GM19455 (cell line): ENCODE measurements at regions not wholly inside any gene's neighbourhood (a gene's known extent, or its start where the extent isn't known, plus 50 kb on each side); places are given as distances from the start of the nearest gene placed in this dataset.

Experiments
- ATAC-seq: cut with Tn5 transposase; IDR thresholded peaks from one replicate; pipeline ENCODE4 v1.9.1; 2021; ENCODE audit not compliant: unreplicated experiment

DNA sequence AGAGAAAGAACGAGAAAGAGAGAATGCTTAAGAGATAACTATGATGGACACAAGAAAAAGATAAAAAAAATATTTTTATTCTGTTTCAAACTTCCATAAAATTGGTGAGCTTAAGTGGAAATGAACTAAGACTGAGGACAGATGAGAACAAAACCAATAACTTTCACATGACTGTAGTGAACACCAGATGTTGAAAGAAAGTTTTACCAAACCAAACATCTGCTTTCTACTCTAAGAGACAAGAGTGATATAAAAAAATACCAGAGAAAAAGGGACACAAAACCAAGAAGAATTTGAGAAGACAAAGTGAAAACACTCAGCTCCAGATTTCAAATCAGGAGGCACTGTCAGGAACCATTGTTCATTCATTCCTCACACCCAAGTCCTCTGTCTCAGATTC, 147.9 kb downstream of the IMPG2 start:
- no peak for ATAC-seq

DNA sequence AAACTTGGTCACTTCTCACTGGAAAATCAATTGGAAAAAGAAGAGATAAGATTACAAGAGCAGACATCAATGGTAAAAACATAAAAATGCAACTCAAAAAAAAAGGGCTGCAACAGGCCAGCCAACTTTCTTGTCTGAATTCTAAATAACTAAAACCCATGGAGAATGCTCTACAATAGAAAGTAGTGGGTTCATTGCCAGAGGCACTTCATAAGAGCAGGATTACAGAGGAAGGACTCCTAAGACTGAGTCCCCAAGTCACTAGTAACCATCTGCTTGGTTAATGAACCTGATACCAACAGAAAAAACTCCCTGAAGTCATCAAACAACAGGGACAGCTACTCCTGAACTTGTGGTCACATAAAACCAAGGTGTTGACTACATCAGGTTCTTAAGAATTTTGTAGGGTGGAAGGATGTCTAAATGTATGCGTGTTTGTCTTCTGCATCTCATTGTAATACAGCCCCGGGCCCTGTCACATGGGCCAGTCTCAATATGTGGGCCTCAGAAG, 148.6 kb downstream of the IMPG2 start:
- no peak for ATAC-seq

DNA sequence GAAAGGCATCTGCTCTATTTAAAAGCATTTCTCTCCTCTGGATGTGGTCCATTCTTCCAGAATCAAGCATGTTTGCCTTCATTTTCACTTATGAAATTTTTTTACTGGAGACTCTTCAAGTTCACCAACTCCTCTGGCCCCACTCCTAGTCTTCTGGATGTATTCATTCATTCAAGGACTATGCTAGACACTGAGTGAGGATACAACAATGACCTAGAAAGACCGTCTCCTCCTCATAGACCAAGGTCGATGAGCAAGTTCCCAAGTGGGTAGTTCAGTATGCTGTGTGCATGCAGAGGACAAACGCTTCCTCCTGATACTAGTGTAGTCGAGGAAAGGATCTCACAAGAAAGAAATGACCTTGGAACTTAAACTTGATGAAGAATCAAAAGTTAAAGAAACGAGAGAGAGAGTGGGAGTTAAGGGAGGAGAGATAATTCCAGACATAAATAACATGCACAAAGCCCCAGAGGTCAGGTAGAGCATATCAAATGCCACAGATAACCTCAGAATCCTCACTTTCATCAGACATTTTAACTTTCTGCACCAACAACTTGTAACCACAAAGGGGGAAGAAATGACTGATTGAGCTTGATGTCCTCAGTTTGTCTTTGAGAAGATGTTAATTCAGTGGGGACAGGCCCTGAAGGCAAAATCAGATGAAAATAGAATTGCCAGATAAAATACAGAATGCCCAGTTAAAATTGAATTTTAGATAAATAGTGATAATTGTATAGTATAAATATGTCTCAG, 149.4 kb downstream of the IMPG2 start:
- ATAC-seq, result no peak

DNA sequence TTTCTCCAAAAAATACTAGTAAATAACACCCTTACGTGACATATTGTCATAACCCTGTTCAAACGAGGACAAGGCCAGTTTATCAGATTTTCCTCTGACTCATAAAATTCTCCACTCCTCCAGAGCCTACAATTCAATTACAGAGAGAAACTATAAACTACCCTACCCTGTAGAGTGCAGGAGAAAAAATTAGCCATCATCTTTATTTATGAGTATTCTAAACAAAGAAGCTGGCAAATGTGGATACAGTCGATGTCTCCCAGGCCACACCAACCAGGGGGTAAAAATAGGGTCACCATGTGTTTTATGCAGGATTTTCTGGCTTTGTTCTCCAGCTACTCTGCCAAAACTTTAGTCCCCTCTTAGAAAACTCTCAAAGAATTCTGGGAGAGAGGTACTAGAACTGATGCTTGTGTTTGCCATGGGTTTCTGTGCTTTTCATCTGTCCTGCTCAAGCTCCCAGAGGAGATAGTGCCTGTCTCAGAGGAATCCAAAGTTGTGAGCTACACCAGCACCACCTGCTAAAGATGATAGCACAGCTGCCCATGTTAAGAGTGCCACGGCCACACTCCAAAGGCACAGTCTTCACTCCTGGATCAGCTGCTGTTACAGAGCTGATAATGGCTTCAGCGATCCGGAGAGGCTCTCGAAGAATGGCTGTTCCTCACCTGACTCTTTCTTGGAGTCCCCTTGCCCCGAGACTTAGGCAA, 150.2 kb downstream of the IMPG2 start:
- ATAC-seq, result no peak

DNA sequence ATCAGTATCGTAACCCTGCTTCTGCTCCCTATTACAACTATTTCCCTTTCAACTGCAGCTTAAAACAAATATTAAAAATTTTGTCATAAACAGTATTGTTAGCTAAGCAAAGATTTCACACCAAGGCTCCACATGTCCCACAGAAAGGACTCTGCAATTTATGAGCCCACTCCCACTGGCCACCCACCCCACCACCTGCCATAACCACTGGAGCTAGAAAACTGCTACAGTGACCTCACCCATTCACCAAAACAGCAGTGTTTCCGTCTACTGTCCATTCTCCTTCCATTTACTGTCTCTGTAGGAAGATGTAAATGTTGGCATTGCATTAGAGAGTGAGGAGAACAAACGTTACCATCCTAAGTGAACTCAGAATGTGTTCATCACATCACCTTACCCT, 150.9 kb downstream of the IMPG2 start:
- ATAC-seq, result no peak

DNA sequence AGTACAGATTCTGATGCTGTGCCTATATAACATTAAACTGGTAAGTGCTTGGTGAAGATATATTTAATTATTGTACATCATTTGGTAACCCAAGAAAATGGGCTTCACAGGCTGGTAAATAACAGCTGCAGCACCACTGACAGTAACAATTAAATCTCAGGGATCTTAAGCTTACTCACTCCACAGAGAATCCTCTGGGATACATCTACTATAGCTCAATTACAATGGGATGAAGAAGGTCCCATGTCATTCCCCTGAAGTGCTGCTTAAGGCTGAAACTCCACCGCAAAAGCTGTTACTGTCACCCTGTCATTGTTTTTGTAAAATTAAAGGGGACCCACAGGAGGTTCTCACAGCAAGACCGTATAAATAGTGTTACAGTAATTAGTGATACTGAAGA, 153.0 kb downstream of the IMPG2 start:
- no peak for ATAC-seq

DNA sequence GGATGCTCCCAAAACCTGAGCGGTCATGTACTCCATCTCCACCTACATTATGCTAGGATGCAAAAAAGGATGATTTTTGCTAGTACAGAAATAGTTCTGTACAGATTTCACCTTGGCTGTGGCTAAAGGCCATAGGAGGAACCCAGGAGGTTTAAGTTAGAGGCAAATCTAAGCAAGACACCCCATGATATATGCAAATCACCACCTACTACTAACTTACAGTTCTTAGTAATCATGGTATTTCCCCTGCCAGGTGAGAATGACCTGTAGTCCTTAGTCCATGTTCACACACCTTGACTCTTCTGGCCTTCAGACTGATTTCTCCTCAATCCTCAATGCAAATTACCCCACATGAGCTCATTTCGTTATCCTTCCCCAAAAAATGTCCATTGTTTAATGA, 154.2 kb downstream of the IMPG2 start:
- no peak for ATAC-seq

DNA sequence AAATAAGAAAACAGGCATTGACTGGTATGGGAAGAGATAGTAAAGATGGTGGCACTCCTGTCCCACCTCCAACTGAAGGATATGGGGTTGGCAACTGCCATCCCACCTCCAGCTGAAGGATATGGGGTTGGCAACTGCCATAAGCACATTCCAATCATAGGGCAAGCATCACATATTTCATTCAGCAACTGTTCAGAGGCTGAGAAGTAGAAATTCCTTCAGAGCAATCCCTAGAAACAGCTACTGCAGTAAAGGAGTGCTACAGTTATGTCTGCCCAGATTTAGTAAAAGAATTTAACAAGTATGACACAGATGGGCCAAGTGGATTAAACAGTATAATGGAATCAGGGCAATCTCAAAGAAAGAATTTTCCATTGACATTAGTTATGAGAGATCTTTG, 156.8 kb downstream of the IMPG2 start:
- ATAC-seq, result no peak

DNA sequence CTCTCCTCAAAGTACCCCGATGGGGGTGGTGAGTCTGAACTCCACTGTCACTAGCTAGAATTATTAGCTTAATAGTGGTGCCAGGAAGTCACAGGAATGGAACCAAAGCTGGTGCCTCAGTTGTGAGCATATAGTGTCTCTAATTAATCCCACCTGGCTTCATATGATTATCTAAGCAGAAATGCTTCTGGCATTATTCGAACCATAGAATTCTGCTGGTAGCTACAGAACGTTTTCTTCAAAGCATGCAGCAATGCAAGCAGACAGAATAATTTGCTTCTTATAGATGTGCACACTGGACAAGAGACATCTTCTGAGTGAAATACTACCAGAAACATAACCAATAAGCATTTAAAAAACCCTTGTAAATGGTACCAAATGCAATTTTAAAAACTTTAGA, 160.9 kb downstream of the IMPG2 start:
- ATAC-seq, result no peak

DNA sequence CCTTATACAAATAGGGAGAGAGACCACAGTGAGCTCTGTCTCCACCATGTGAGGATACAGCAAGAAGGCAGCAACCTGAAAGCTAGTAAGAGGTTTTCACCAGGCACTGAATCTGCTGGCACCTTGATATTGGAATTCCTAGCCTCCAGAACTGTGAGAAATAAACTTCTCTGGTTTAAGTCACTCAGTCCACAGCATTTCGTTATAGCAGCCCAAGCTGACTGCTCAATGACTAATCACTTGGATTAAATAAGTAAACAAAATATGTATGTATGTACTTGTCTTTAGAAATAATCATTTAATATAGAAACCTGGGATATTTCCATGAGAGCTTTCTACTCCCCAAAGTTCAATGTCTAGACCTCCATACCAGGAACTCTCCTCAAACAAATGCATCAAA, 162.0 kb downstream of the IMPG2 start:
- no peak for ATAC-seq

DNA sequence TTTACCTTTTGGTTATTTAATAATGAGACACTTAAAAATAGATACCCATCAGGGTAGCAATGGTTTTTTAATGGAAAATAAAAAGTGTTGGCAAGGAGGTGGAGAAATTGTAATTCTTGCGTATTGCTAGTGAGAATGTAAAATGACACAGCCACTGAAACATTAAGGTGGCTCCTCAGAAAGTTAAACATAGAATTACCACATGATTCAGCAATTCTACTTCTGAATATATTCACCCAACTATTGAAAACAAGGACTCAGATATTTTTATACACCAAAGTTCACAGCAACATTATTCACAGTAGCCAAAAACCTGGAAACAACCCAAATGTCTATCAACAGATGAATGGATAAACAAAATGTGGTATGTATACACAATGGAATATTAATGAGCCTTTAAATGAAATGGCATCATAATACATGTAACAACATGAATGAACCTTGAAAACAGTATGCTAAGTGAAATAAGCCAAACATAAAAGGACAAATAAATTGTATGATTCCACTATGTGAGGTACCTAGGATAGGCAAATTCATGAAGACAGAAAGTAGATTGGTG, 163.5 kb downstream of the IMPG2 start:
- ATAC-seq, result no peak

DNA sequence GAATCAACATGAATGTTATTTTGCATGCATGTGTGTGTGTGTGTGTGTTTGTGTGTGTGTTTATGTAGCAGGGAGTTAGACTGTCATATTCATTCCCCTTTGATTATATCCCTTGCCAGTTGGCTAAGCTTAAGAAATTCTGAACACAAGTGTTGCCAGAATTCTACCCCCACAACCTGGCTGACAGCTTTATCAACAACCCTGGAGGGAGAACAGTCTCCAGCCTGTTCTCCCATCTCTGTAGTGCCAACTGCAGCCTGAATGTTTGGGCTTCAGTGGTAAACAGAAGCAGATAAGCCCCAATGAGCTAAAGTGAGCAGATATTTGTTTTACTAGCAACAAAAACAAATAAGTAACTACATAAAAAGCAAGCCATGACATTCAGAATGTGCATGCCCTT, 162.6 kb upstream of the ABI3BP start:
- ATAC-seq, result no peak

DNA sequence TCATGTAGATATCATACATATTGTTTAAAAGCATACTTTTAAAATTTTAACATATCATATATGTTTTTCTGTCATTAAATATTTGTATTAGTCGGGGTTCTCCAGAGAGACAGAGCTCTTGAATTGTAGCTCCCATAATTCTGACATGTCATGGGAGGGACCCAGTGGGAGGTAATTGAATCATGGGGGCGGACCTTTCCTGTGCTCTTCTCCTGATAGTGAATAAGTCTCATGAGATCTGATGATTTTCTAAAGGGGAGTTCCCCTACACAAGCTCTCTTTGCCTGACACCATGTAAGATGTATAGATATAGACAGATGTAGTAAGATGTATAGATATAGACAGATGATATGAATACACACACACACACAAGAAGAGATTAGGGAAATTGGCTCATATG, 161.2 kb upstream of the ABI3BP start:
- no peak for ATAC-seq

DNA sequence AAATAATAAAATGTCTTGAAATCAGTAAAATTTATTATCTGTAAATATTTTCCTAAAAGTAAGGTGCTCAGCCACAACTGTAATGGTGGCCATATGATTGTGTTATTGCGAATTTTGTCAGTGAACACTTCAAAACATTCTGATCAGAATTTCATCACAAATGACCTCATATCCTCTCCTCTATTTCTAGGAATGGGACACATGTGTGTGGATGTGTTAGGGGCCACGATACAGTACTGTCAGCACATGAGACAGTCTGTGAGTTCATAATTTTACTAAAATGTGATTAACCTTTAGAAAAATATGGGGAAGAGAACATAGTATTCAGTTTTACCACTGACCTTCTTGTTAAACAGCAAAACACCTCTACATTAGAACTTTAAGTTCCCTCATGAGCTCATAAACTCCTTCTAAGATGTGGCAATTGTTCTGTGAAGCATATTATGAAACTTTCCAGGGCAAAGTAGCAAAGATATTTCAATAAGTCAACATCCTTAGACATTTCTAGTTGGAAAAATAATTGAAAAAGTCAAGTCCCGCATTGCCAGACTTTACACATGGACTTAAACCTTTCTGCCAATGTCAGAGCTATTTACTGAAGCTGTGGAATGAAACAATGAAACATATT, 158.2 kb upstream of the ABI3BP start:
- no peak for ATAC-seq

DNA sequence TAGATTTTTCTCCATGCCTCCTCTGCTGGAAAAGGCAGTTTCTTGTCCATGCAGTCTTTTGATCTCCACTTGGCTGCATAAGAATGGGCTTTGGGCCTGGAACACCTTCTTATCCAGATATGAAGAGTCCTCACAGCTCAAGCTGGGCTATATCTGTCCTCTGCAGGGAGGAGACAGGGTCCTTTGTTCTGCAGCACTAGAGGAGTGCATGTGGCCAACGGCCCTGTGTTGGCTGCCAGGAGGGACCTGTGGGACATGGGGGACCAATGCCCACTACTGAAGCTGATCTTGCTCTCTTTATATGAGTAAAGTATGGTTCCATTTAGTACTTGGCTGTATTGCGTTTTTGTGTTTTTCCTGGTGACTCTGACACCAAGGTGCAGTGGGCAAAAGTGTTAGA, 157.3 kb upstream of the ABI3BP start:
- ATAC-seq, result no peak

DNA sequence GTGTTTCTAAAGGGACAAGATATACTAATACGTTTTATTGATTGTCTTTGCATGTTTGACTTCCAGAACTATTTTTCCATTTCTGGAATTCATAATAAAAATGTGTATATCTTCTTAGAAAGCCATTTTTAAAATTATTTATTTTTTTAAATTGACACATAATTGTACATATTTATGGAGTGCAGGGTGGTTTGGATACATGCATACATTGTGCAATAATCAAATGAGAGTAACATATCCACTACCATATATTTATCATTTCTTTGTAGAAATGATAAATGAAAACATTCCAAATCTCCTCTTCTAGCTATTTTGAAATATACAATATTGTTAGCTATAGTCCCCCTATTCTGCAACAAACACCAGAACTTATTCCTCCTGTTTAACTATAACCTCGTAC, 156.5 kb upstream of the ABI3BP start:
- ATAC-seq, result no peak

DNA sequence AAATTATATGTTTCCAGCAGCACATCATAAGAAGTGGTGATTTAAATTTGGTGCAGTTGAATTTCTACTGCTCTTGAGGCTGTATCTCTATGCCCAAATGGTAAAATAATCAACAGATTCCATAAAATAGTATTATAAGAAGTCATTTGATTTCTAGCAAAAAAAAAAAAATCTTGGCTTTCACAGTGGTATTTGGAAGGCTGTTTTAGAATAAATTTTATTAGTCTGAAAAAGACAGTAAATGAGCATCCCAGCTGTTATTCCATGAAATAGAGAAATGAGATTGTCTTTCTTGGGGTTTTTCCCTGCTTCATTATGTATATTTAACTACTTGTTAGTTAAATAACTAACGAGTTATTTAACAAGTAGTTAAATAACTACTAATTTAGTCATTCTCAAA, 156.0 kb upstream of the ABI3BP start:
- no peak for ATAC-seq

DNA sequence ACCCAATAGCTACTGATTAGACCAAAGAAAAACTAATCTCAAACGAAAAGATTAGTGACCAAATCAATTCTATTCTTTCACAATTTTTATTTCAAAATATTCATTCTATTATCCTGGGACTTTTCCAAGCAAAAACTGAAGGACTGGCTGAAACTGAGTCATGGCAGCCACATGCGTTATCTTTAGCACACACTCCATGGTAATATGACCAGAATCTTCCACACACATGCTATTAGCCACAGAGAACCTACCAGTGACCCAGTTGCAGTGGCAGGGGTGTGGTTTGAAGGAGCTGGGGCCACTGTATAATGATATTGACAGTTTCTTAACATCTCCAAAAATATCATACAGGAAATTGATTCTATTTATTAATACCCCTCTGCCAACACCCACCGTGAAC, 154.8 kb upstream of the ABI3BP start:
- ATAC-seq, result no peak

DNA sequence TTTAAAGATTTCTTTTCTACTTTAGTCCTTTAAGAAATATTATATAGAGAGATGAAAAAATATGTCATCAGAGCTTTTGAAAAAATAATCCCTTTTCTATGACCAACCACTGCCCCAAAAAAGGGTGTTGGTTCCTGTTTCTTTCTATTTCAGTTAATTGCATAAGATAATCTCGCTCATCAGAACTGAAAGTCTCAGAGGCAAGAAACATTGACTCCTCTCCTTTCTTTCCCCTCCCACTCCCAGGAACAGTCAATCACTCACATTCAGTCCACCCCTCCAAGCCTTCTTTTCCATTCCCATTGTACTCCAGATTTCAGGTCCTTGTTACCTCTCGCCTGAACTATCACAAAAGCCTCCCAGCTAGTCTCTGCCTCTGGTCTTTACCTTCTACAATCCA, 153.7 kb upstream of the ABI3BP start:
- no peak for ATAC-seq

DNA sequence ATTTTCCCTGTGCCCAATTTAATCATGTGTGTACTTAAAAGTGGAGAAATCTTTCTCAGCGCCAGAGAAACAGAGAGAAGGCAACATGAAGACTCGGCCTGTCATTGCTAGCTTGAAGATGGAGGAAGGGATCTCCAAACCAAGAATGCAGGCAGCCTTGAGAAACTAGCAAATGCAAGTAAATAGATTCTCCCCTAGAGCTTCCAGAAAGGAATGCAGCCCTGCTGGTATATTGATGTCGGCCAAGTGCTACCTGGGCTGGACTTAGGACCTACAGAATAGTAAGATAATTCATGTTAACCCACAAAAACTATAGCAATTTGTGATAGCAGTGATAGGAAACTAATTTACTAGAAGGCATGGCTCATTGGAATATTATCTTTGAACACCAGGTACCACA, 150.9 kb upstream of the ABI3BP start:
- no peak for ATAC-seq

DNA sequence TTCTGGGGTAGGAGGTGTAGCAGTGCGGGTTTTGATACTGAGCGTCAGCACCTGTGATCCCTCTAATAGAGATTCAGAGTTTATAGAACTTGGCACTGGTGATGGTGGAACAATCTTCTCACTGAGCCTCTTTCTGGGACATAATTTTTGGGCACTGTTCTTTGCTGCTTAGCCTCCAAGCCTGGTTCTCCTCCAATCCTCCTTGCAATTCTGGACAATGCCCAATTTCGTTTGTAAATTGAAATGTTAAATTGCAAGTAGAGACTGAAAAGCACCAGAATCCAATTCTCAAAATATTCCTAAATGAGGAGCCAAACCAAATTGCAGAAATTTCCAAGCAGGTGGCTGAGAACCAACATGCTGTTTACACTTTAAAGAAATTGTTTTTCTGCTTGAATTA, 149.8 kb upstream of the ABI3BP start:
- no peak for ATAC-seq

DNA sequence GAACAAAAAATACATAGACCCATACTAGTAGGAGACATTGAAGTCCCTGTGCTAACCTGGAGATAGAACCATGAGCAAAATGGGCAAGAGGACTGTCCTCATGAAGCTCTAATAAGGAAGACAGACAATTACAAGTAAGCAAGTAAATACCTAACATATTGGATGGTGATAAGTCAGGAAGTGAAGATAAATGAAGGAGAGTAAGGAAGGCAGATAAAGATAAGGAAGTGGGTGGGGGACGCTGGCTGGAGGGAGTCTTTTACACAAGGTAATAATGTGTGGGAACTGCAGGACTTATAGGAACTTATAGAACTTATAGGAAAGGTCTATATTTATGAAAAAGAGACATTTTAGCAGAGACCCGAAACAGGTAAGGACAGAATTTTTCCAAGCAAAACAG, 148.9 kb upstream of the ABI3BP start:
- no peak for ATAC-seq
